GM12874 (cell line): ENCODE measurements at regions not wholly inside any gene's neighbourhood (a gene's known extent, or its start where the extent isn't known, plus 50 kb on each side); places are given as distances from the start of the nearest gene placed in this dataset.

Experiments used
- CTCF ChIP-seq: IDR thresholded peaks from 2 replicates; pipeline ENCODE4 v1.5.1; 2011; ENCODE audit warnings: low read depth, mild to moderate bottlenecking, control low read depth, low read length, moderate library complexity; ENCODE audit not compliant: insufficient read depth

GRCh38 chr6:103079867-103080266 is 1686.4 kb downstream of the GRIK2 start:
- no peak for TF ChIP-seq CTCF

- TF ChIP-seq CTCF, result no peak
Measured at GRCh38 chr6:103062136-103062535, 1668.6 kb downstream of the GRIK2 start.

- TF ChIP-seq CTCF, result no peak
Measured at GRCh38 chr6:103047567-103047966, 1654.1 kb downstream of the GRIK2 start.

GRCh38 chr6:103042336-103042735 is 1648.8 kb downstream of the GRIK2 start:
- TF ChIP-seq CTCF, result no peak

- no peak for TF ChIP-seq CTCF
Measured at GRCh38 chr6:103036846-103037245, 1643.3 kb downstream of the GRIK2 start.

GRCh38 chr6:103027271-103027931 is 1633.9 kb downstream of the GRIK2 start:
- TF ChIP-seq CTCF, result no peak

GRCh38 chr6:103018426-103018825 is 1624.9 kb downstream of the GRIK2 start:
- no peak for TF ChIP-seq CTCF
